ENCODE measurements at regions not wholly inside any gene's neighbourhood (a gene's known extent, or its start where the extent isn't known, plus 50 kb on each side); places are given as distances from the start of the nearest gene placed in this dataset.

DNA sequence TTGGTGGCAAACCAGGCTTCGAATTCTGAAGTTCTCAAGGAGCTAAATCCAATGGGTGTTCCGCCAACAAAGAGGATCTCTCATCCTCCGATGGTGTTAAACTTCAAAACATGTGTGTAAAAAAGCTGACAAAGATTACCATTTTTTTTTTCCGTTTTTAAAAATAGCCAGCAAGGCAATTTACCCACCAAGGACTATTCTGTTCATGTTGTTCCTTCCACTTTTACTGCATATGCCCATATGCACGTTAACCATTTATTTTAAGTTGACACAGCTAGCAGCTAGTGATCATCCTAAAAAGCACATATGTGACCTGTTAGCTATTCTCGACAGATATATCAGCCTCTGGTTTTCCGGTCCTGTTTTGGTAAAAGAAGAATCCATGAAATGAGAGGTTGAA is 326.7 kb downstream of the PLK2 start:
- H3K27me3 ChIP-seq, result no peaks in the 10 kb centered on the region

GRCh38 chr5:58127255-58128220 is 332.3 kb downstream of the PLK2 start:
- no peak overlapping the region for H3K27ac ChIP-seq

More for the DNA sequence above, 326.7 kb downstream of the PLK2 start:
- no peaks in the 10 kb centered on the region for H4K20me1 ChIP-seq
- no peaks in the 10 kb centered on the region for H3K9me3 ChIP-seq
- TF ChIP-seq Cebpa-rat (IDR thresholded peaks at IDR 0.05), result no peak
- H3K4me2 ChIP-seq, result no peak overlapping the region
- no peak overlapping the region for H3K27ac ChIP-seq
- H3K4me3 ChIP-seq, result no peak overlapping the region
- H3K4me1 ChIP-seq, result no peaks in the 10 kb centered on the region
- no peak overlapping the region for H3K9ac ChIP-seq
- no peaks in the 10 kb centered on the region for H3K36me3 ChIP-seq

GRCh38 chr5:58123501-58123900 is 336.4 kb downstream of the PLK2 start:
- no peak overlapping the region for H3K4me2 ChIP-seq
- no peaks in the 10 kb centered on the region for H3K9me3 ChIP-seq
- no peaks in the 10 kb centered on the region for H4K20me1 ChIP-seq
- no peaks in the 10 kb centered on the region for H3K36me3 ChIP-seq
- no peaks in the 10 kb centered on the region for H3K4me1 ChIP-seq
- no peak overlapping the region for H3K4me3 ChIP-seq
- H3K27ac ChIP-seq, result no peak overlapping the region
- TF ChIP-seq Cebpa-rat (IDR thresholded peaks at IDR 0.05), result no peak
- no peak overlapping the region for H3K9ac ChIP-seq
- no peaks in the 10 kb centered on the region for H3K27me3 ChIP-seq

More at GRCh38 chr5:58127255-58128220, 332.3 kb downstream of the PLK2 start:
- no peaks in the 10 kb centered on the region for H4K20me1 ChIP-seq
- no peaks in the 10 kb centered on the region for H3K9me3 ChIP-seq
- H3K36me3 ChIP-seq, result no peaks in the 10 kb centered on the region
- H3K9ac ChIP-seq, result no peak overlapping the region
- H3K27me3 ChIP-seq, result no peaks in the 10 kb centered on the region
- no peak overlapping the region for H3K4me3 ChIP-seq
- no peak overlapping the region for H3K4me2 ChIP-seq
- no peaks in the 10 kb centered on the region for H3K4me1 ChIP-seq
- TF ChIP-seq Cebpa-rat (IDR thresholded peaks at IDR 0.05), result no peak

GRCh38 chr5:58122848-58123392 is 337.0 kb downstream of the PLK2 start:
- H3K27ac ChIP-seq, result no peak overlapping the region
- no peaks in the 10 kb centered on the region for H4K20me1 ChIP-seq
- no peaks in the 10 kb centered on the region for H3K27me3 ChIP-seq
- H3K4me3 ChIP-seq, result no peak overlapping the region
- no peaks in the 10 kb centered on the region for H3K9me3 ChIP-seq
- H3K9ac ChIP-seq, result no peak overlapping the region
- TF ChIP-seq Cebpa-rat (IDR thresholded peaks at IDR 0.05), result no peak
- H3K36me3 ChIP-seq, result no peaks in the 10 kb centered on the region
- no peak overlapping the region for H3K4me2 ChIP-seq
- no peaks in the 10 kb centered on the region for H3K4me1 ChIP-seq

DNA sequence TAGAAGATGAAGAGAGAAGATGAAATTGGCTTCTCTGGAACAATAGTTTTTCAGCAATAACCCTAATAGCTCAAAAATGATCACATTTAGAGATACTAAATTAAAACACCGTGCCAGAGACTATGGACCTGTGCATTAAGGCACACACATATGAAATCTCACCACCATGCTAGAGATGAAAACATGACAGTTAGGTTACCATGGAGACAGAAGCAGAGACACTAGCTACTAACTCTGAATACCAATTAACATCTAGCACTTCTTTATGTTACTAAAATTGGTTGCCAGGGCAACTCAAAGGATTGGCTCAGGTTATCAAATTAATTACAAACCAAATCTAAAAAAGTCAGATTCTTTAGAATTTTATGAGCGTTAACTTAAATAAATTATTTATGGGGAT is 337.7 kb downstream of the PLK2 start:
- Histone ChIP-seq H3K36me3 (no peaks in the 10 kb centered on the region), H3K4me3 (no peak overlapping the region), H3K27me3 (no peaks in the 10 kb centered on the region), H3K4me2 (no peak overlapping the region), H3K27ac (no peak overlapping the region), H4K20me1 (no peaks in the 10 kb centered on the region), H3K9me3 (no peaks in the 10 kb centered on the region), H3K4me1 (no peaks in the 10 kb centered on the region), H3K9ac (no peak overlapping the region)
- no peak for TF ChIP-seq Cebpa-rat (IDR thresholded peaks at IDR 0.05)

GRCh38 chr5:58121391-58121790 is 338.5 kb downstream of the PLK2 start:
- no peak overlapping the region for H3K9ac ChIP-seq
- TF ChIP-seq Cebpa-rat (IDR thresholded peaks at IDR 0.05), result no peak
- no peaks in the 10 kb centered on the region for H3K9me3 ChIP-seq
- H3K27ac ChIP-seq, result no peak overlapping the region
- H3K4me3 ChIP-seq, result no peak overlapping the region
- H3K4me2 ChIP-seq, result no peak overlapping the region
- H3K4me1 ChIP-seq, result no peaks in the 10 kb centered on the region
- H3K36me3 ChIP-seq, result no peaks in the 10 kb centered on the region
- H3K27me3 ChIP-seq, result no peaks in the 10 kb centered on the region
- no peaks in the 10 kb centered on the region for H4K20me1 ChIP-seq

DNA sequence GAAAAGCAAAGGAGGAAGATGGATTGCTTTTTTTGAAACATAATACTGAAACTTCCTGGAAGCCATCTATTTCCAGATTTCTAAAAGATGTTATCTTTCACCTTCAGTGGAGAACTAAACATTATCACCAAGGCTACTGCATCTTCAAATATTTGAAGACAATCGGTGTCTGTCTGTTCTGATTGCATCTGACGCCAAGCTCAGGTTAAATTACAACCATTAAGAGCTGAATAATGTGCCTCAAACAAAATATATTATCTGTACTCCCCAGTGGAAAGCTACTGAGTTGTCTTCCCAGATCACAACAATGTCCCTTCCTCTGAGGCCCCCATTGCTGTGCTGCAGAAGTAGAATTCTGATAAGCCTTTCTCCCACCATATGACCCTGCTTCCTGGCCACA is 342.3 kb downstream of the PLK2 start:
- TF ChIP-seq Cebpa-rat (IDR thresholded peaks at IDR 0.05), result no peak
- H3K27me3 ChIP-seq, result no peaks in the 10 kb centered on the region
- H3K9me3 ChIP-seq, result no peaks in the 10 kb centered on the region
- no peak overlapping the region for H3K4me2 ChIP-seq
- H3K27ac ChIP-seq, result no peak overlapping the region
- no peaks in the 10 kb centered on the region for H3K4me1 ChIP-seq
- H4K20me1 ChIP-seq, result no peaks in the 10 kb centered on the region
- no peaks in the 10 kb centered on the region for H3K36me3 ChIP-seq
- no peak overlapping the region for H3K4me3 ChIP-seq
- H3K9ac ChIP-seq, result no peak overlapping the region

DNA sequence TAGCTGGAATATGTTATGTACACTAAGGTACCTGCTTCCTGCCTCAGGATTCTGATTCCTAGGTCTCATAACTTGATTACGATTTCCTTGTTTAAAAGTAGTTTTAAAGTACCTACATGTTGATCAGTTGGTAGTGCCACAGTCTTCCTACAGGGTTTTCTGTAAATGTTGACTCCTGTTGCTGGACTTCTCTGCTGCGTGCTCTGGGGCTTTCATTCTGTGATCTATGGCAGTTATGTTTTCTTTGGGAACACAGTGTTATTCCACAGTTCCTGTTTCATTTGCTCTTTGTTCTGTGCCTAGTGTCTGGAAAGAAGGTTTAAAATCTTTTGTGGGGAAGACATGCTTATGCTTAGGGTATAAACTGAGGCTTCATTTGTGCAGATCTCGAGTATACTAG is 343.5 kb downstream of the PLK2 start:
- no peaks in the 10 kb centered on the region for H3K4me1 ChIP-seq
- no peak overlapping the region for H3K9ac ChIP-seq
- TF ChIP-seq Cebpa-rat (IDR thresholded peaks at IDR 0.05), result no peak
- no peaks in the 10 kb centered on the region for H3K27me3 ChIP-seq
- H3K4me3 ChIP-seq, result no peak overlapping the region
- no peaks in the 10 kb centered on the region for H3K36me3 ChIP-seq
- no peaks in the 10 kb centered on the region for H3K9me3 ChIP-seq
- H3K27ac ChIP-seq, result no peak overlapping the region
- no peak overlapping the region for H3K4me2 ChIP-seq
- no peaks in the 10 kb centered on the region for H4K20me1 ChIP-seq

DNA sequence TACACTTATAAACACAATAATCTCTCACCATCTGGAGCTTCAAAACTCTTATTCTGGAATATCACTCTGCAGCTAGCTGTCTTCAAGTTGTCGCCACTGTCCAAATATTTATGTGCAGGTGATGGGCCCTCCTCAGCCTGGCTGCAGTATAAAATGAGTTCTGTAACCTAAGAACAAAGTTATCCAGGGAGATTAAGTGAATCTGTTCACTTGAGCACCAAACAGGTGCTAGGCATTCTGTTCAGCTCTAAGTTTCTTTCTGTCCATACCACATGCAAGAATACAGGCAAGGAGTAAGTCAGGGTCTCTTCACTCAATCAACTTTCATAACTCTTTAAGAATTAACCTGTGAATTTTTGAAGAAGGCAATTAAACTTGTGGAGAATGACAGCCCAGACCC is 344.1 kb downstream of the PLK2 start:
- Histone ChIP-seq H3K4me1 (no peaks in the 10 kb centered on the region), H3K4me3 (no peak overlapping the region), H3K36me3 (no peaks in the 10 kb centered on the region), H3K9me3 (no peaks in the 10 kb centered on the region), H3K9ac (no peak overlapping the region), H3K27ac (no peak overlapping the region), H3K4me2 (no peak overlapping the region), H3K27me3 (no peaks in the 10 kb centered on the region), H4K20me1 (no peaks in the 10 kb centered on the region)
- TF ChIP-seq Cebpa-rat (IDR thresholded peaks at IDR 0.05), result no peak

GRCh38 chr5:58114324-58114723 is 345.6 kb downstream of the PLK2 start:
- H3K27ac ChIP-seq, result no peak overlapping the region

More at GRCh38 chr5:58114324-58114723, 345.6 kb downstream of the PLK2 start:
- Histone ChIP-seq H3K4me1 (no peaks in the 10 kb centered on the region), H3K36me3 (no peaks in the 10 kb centered on the region), H4K20me1 (no peaks in the 10 kb centered on the region), H3K9me3 (no peaks in the 10 kb centered on the region), H3K4me2 (no peak overlapping the region), H3K4me3 (no peak overlapping the region), H3K9ac (no peak overlapping the region), H3K27me3 (no peaks in the 10 kb centered on the region)
- TF ChIP-seq Cebpa-rat (IDR thresholded peaks at IDR 0.05), result no peak

Data from BLaER1 (cell line).